Progenitor cell of endocrine pancreas (in vitro differentiated cells): ENCODE measurements at regions not wholly inside any gene's neighbourhood (a gene's known extent, or its start where the extent isn't known, plus 50 kb on each side); places are given as distances from the start of the nearest gene placed in this dataset.

Source experiments
- DNase-seq: peaks from one replicate; pipeline ENCODE4 v3.0.0; 2021; ENCODE audit warnings: low spot score; ENCODE audit not compliant: unreplicated experiment
- H3K27ac Mint-ChIP-seq: 2 replicates; pipeline ENCODE4 v1.8.0; 2021; ENCODE audit warnings: mild to moderate bottlenecking, moderate library complexity, mixed read lengths
- H3K27me3 Mint-ChIP-seq: 2 replicates; pipeline ENCODE4 v1.8.0; 2021; ENCODE audit warnings: mixed read lengths
- H3K36me3 Mint-ChIP-seq: 2 replicates; pipeline ENCODE4 v1.8.0; 2022; ENCODE audit warnings: mixed read lengths; ENCODE audit not compliant: insufficient read depth
- H3K4me1 Mint-ChIP-seq: 2 replicates; pipeline ENCODE4 v1.8.0; 2021; ENCODE audit warnings: low read depth, mixed read lengths
- H3K4me3 Mint-ChIP-seq: 2 replicates; pipeline ENCODE4 v1.8.0; 2021; ENCODE audit warnings: low read depth, mild to moderate bottlenecking, moderate library complexity, mixed read lengths
- H3K9me3 Mint-ChIP-seq: 2 replicates; pipeline ENCODE4 v1.8.0; 2021; ENCODE audit warnings: low read depth, mixed read lengths
- CTCF ChIP-seq: fragments of 200-600 bp; sonication (generic); IDR thresholded peaks from one replicate; pipeline ENCODE4 v1.5.0; 2021; ENCODE audit warnings: antibody characterized with exemption, mild to moderate bottlenecking; ENCODE audit not compliant: unreplicated experiment

- H3K36me3 Mint-ChIP-seq = no peaks in the 10 kb centered on the region
- H3K4me1 Mint-ChIP-seq = peaks cover 4% of the 10 kb centered on the region
- no peak for TF ChIP-seq CTCF
- no peaks in the 10 kb centered on the region for H3K27me3 Mint-ChIP-seq
- no peak overlapping the region for H3K4me3 Mint-ChIP-seq
- no peak overlapping the region for H3K27ac Mint-ChIP-seq
- no peaks in the 10 kb centered on the region for H3K9me3 Mint-ChIP-seq
- DNase-seq = no peak
These were observed 305.1 kb upstream of the SASH1 start for GRCh38 chr6:148037496-148037895.

- H3K9me3 Mint-ChIP-seq = peaks cover 5% of the 10 kb centered on the region
- peaks cover 2% of the 10 kb centered on the region for H3K4me1 Mint-ChIP-seq
- TF ChIP-seq CTCF = no peak
- H3K27me3 Mint-ChIP-seq = no peaks in the 10 kb centered on the region
- no peaks in the 10 kb centered on the region for H3K36me3 Mint-ChIP-seq
- H3K27ac Mint-ChIP-seq = no peak overlapping the region
- DNase-seq = no peak
- H3K4me3 Mint-ChIP-seq = no peak overlapping the region
These were observed 301.1 kb upstream of the SASH1 start for GRCh38 chr6:148041546-148041945.

- no peak for DNase-seq
- H3K4me3 Mint-ChIP-seq = no peak overlapping the region
- H3K36me3 Mint-ChIP-seq = peaks cover 5% of the 10 kb centered on the region
- H3K27ac Mint-ChIP-seq = no peak overlapping the region
- no peaks in the 10 kb centered on the region for H3K27me3 Mint-ChIP-seq
- no peak for TF ChIP-seq CTCF
- peaks cover 2% of the 10 kb centered on the region for H3K4me1 Mint-ChIP-seq
- H3K9me3 Mint-ChIP-seq = peaks cover 15% of the 10 kb centered on the region
These were observed 300.1 kb upstream of the SASH1 start for GRCh38 chr6:148042536-148042935.

GRCh38 chr6:148044261-148044751, 298.3 kb upstream of the SASH1 start:
- Mint-ChIP-seq H3K9me3 (peaks cover 21% of the 10 kb centered on the region), H3K4me3 (no peak overlapping the region), H3K36me3 (peaks cover 6% of the 10 kb centered on the region), H3K27me3 (no peaks in the 10 kb centered on the region), H3K27ac (no peak overlapping the region), H3K4me1 (peaks cover under 1% of the 10 kb centered on the region)
- TF ChIP-seq CTCF = no peak
- no peak for DNase-seq

- Mint-ChIP-seq H3K27ac (no peak overlapping the region), H3K9me3 (peaks cover 24% of the 10 kb centered on the region), H3K36me3 (peaks cover 7% of the 10 kb centered on the region), H3K4me1 (no peaks in the 10 kb centered on the region), H3K27me3 (no peaks in the 10 kb centered on the region), H3K4me3 (no peak overlapping the region)
- no peak for DNase-seq
- no peak for TF ChIP-seq CTCF
These were observed 297.7 kb upstream of the SASH1 start for GRCh38 chr6:148044921-148045320.
